ENCODE measurements at regions not wholly inside any gene's neighbourhood (a gene's known extent, or its start where the extent isn't known, plus 50 kb on each side); places are given as distances from the start of the nearest gene placed in this dataset.

- Histone ChIP-seq H3K36me3 (ENCODE audit: low read depth) (no peaks in the 10 kb centered on the region), H3K27ac (ENCODE audit: poor library complexity, severe bottlenecking) (peak overlapping the region; percentile 6), H3K27me3 (ENCODE audit: insufficient read depth, poor library complexity, severe bottlenecking) (no peaks in the 10 kb centered on the region), H3K4me1 (ENCODE audit: insufficient read depth, poor library complexity, severe bottlenecking) (peaks cover 19% of the 10 kb centered on the region), H3K4me3 (ENCODE audit: severe bottlenecking) (no peak overlapping the region), H3K9me3 (ENCODE audit: severe bottlenecking) (no peaks in the 10 kb centered on the region)
- TF ChIP-seq CTCF (IDR thresholded peaks at IDR 0.05; ENCODE audit: poor library complexity, severe bottlenecking): no peak
- peak; percentile 86 for ATAC-seq (ENCODE audit: low read depth)
- no peak for DNase-seq (ENCODE audit: low spot score)
These were observed 60.3 kb upstream of the CAMK2D start for GRCh38 chr4:113821856-113822255.

GRCh38 chr4:113820108-113820507 lies 58.6 kb upstream of the CAMK2D start:
- ATAC-seq (ENCODE audit: low read depth): no peak
- no peak for TF ChIP-seq CTCF (IDR thresholded peaks at IDR 0.05; ENCODE audit: poor library complexity, severe bottlenecking)

GRCh38 chr4:113815826-113816225 lies 54.3 kb upstream of the CAMK2D start:
- ATAC-seq (ENCODE audit: low read depth) (no peak), DNase-seq (ENCODE audit: low spot score) (no peak)
- no peaks in the 10 kb centered on the region for H3K9me3 ChIP-seq (ENCODE audit: severe bottlenecking)
- no peak overlapping the region for H3K4me3 ChIP-seq (ENCODE audit: severe bottlenecking)
- no peaks in the 10 kb centered on the region for H3K4me1 ChIP-seq (ENCODE audit: insufficient read depth, poor library complexity, severe bottlenecking)
- H3K36me3 ChIP-seq (ENCODE audit: low read depth): no peaks in the 10 kb centered on the region
- no peak overlapping the region for H3K27ac ChIP-seq (ENCODE audit: poor library complexity, severe bottlenecking)
- H3K27me3 ChIP-seq (ENCODE audit: insufficient read depth, poor library complexity, severe bottlenecking): no peaks in the 10 kb centered on the region
- TF ChIP-seq CTCF (IDR thresholded peaks at IDR 0.05; ENCODE audit: poor library complexity, severe bottlenecking): no peak

More at GRCh38 chr4:113820108-113820507, 58.6 kb upstream of the CAMK2D start:
- Histone ChIP-seq H3K9me3 (ENCODE audit: severe bottlenecking) (no peaks in the 10 kb centered on the region), H3K27ac (ENCODE audit: poor library complexity, severe bottlenecking) (no peak overlapping the region), H3K27me3 (ENCODE audit: insufficient read depth, poor library complexity, severe bottlenecking) (no peaks in the 10 kb centered on the region), H3K4me1 (ENCODE audit: insufficient read depth, poor library complexity, severe bottlenecking) (peaks cover 19% of the 10 kb centered on the region), H3K4me3 (ENCODE audit: severe bottlenecking) (no peak overlapping the region), H3K36me3 (ENCODE audit: low read depth) (no peaks in the 10 kb centered on the region)
- no peak for DNase-seq (ENCODE audit: low spot score)

GRCh38 chr4:113811359-113811758 lies 49.8 kb upstream of the CAMK2D start:
- peaks cover 3% of the 10 kb centered on the region for H3K4me1 ChIP-seq (ENCODE audit: insufficient read depth, poor library complexity, severe bottlenecking)
- no peak overlapping the region for H3K4me3 ChIP-seq (ENCODE audit: severe bottlenecking)
- H3K36me3 ChIP-seq (ENCODE audit: low read depth): no peaks in the 10 kb centered on the region
- H3K9me3 ChIP-seq (ENCODE audit: severe bottlenecking): no peaks in the 10 kb centered on the region
- H3K27me3 ChIP-seq (ENCODE audit: insufficient read depth, poor library complexity, severe bottlenecking): no peaks in the 10 kb centered on the region
- DNase-seq (ENCODE audit: low spot score) (no peak), ATAC-seq (ENCODE audit: low read depth) (no peak)
- H3K27ac ChIP-seq (ENCODE audit: poor library complexity, severe bottlenecking): no peak overlapping the region
- no peak for TF ChIP-seq CTCF (IDR thresholded peaks at IDR 0.05; ENCODE audit: poor library complexity, severe bottlenecking)

Data from RWPE2 (cell line).